Effector memory CD8-positive, alpha-beta T cell (primary cell): ENCODE measurements at regions not wholly inside any gene's neighbourhood (a gene's known extent, or its start where the extent isn't known, plus 50 kb on each side); places are given as distances from the start of the nearest gene placed in this dataset.

Source experiments
- ATAC-seq: fragments of 150-1000 bp; cut with Tn5 transposase; replicated peaks from 2 replicates; pipeline ENCODE4 v1.10.0; 2021; ENCODE audit warnings: mild to moderate bottlenecking, moderate library complexity
- DNase-seq, 3 experiments: peaks; one replicate each; pipeline ENCODE4 v3.0.0; 2021
- H3K27ac Mint-ChIP-seq, 2 donors: one replicate each; pipeline ENCODE4 v1.8.0; 2022; ENCODE audit warnings: mild to moderate bottlenecking in 2 of 2, mixed read lengths in 2 of 2, moderate library complexity in 2 of 2
- H3K27me3 Mint-ChIP-seq, 2 donors: one replicate each; pipeline ENCODE4 v1.8.0; 2022; ENCODE audit warnings: mixed read lengths in 2 of 2
- H3K36me3 Mint-ChIP-seq: one replicate; pipeline ENCODE4 v1.8.0; 2022; ENCODE audit warnings: mild to moderate bottlenecking, moderate library complexity, mixed read lengths; ENCODE audit not compliant: insufficient read depth
- H3K4me1 Mint-ChIP-seq, 2 donors: one replicate each; pipeline ENCODE4 v1.8.0; 2022; ENCODE audit warnings: low read depth in 2 of 2, mixed read lengths in 2 of 2
- H3K4me3 Mint-ChIP-seq, 2 donors: one replicate each; pipeline ENCODE4 v1.8.0; 2022; ENCODE audit warnings: mild to moderate bottlenecking in 2 of 2, mixed read lengths in 2 of 2, moderate library complexity in 2 of 2
- H3K9me3 Mint-ChIP-seq, 2 donors: one replicate each; pipeline ENCODE4 v1.8.0; 2022; ENCODE audit warnings: mixed read lengths in 2 of 2

- Mint-ChIP-seq H3K27ac (no peak overlapping the region), H3K9me3 (no peaks in the 10 kb centered on the region), H3K4me3 (no peak overlapping the region), H3K27me3 (peaks cover 19 to 66% of the 10 kb centered on the region in 2 donors), H3K4me1 (peaks cover 0 to 2% of the 10 kb centered on the region in 2 donors), H3K36me3 (peaks cover 4% of the 10 kb centered on the region)
- no peak for DNase-seq
- no peak for ATAC-seq
These were observed 50.3 kb upstream of the GLI2 start for GRCh38 chr2:120685066-120685973.
